GM21515 (cell line): ENCODE measurements at regions not wholly inside any gene's neighbourhood (a gene's known extent, or its start where the extent isn't known, plus 50 kb on each side); places are given as distances from the start of the nearest gene placed in this dataset.

Experiments used
- ATAC-seq: cut with Tn5 transposase; IDR thresholded peaks from one replicate; pipeline ENCODE4 v1.9.1; 2021; ENCODE audit not compliant: unreplicated experiment

DNA sequence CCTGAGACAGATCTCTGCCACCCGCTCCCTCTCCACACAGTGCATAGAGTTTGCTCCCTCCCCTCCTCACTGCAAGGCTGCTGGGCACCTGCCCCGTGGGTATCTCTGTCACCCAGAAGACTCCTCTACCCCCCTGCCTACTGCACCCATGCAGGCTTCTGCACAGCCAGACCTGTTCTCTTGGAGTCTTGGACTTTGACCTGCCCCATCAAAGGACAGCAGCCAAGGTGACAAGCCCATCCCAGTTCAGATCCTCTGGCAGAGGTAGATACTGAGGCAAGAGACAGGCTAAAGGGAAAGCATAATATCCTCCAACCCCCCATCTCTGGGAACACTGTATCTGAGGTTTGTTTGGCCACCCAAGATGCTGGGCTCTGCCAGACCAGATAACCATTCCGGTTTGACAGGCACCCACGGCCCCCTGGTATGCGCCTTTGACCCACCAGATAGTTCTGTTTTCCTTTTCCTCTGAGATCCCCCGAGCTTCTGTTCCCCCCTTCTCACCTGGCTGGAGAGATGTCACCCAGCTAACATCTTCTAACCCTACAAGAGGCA, 239.6 kb downstream of the SOX9 start:
- ATAC-seq: no peak

- ATAC-seq: no peak
Measured at GRCh38 chr17:72361892-72362291, 241.1 kb downstream of the SOX9 start.

DNA sequence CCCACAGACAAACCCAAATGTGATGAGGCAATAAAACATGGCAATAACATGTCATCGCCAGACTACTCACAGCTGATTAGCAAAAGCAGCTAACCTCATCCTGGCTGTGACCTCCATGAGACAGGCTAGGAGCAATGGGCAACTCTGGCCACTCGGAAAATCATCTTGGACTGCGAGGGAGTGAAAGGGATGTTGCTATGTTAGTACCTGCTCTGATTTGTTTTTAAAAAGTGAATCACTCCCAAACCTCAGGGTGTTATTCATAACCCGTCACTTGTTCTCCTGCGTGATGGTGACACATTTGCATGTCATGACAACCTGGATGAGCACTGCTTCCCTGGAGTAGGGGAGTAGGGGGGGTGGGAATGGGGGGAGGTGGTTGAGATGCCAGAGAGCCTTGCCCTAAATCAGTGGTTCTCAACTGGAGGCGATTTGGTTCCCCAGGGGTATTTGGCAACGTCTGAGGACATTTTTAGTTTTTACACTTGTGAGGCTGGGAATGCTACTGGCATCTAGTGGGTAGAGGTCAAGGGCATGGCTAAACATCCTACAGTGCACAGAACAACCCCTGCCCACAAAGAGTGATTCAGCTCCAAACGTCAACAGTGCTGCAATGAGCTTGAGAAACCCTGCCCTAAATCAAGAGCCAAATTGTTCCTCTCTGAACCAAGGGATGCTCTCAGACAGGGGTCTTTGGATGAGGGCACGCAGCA, 241.7 kb downstream of the SOX9 start:
- no peak for ATAC-seq

DNA sequence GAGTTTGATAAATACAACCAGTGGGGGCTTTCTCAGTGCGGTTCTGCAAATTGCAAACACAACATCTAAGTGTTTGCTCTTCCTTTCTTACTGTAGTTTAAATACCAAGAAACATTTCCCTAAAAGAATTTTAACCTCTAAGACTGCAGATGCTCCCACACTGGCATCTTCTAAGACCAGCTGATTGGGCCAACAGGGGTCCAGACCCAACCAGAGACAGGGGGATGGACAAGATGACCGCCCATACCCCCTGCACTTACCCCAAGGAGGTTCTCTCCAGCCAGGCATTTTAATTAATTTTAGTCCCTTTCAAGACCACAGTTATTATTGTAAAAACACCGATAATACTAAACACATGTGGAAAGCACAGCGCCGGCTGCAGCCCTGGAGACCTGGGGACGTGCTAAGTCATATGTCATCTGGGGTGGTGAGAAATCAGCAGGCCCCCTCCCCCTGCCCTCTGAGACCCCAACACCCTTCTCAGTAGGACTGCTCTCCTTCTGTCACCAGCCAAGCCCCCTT, 242.3 kb downstream of the SOX9 start:
- no peak for ATAC-seq

DNA sequence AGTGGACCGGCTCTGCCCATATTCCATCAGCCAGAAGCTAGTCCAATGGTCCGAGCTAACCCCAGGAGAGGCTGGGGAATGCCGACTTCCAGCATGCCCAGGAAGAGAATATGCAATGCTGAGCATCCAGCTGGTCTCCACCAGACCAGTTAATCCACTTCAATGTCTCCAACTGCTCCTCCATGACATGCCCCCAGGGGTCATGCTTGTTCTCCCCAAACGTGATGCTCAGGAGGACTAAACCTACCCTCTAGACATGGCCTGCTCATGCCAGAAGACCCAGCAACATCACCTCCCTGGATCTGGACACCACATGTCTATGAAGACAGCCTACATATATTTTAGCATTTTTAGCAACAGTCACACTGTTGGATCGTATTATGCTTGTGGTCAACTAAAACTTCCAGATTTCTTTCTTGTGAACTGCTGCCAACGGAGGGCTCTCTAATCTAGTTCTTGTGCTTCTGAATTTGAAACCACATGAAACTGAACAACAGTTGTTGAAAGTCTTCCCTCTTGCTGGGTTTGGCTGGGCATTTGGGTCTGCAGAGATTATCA, 245.1 kb downstream of the SOX9 start:
- no peak for ATAC-seq

- no peak for ATAC-seq
Measured at GRCh38 chr17:72366626-72367025, 245.8 kb downstream of the SOX9 start.

DNA sequence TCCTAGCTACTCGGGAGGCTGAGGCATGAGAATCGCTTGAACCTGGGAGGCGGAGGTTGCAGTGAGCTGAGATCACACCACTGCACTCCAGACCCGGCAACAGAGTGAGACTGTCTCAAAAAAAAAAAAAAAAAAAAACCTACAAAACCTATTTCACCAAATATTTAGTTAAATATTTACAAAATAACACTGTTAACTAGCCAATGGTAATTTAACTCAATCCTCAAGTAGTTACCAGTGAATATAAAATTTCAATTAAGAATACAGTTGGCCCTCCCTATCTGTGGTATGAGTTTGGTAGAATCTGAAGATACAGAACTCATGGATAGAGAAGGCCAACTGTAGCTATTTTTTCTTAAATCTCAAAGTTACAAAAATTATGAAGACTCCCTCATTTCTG, 247.4 kb downstream of the SOX9 start:
- ATAC-seq: no peak

- ATAC-seq: no peak
Measured at GRCh38 chr17:72369366-72369765, 248.5 kb downstream of the SOX9 start.

DNA sequence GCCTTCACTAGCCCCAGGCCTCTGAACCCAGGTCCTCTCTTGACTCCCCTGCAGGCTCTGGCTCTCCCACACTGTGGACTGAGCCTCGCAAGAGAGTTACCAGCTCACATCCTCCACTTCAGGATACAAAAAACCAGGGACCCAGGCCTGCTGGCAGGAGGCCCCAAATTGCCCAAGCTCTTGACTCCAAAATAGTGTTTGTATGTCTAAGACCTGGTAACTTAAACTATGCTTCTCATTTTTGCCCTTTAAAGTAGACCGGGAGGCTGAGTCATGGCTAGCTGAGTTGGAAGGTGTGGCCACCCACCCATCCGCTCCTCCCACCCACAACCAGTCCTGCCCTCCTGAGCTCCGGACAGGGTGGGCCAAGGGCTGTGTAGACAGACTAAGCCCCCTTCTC, 250.0 kb downstream of the SOX9 start:
- ATAC-seq: no peak

DNA sequence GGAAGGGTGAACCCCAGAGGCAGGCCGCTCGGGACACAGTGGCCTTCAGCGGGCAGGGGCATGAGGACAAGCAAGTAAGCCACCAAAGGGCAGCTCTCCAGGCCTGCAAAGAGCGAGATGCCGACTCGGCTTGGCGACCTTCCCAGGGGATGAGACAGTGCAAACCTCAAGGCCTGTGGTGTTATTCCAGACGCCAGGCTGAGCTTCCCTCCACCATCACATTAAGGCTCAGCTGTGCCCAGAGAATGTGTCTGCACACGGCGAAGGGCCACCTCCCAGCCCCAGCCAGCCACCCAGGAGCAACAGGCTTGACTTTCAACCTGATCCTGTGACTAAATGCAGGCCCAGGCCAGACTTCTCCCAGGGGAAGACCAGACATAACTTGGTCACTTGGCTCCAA, 251.4 kb downstream of the SOX9 start:
- no peak for ATAC-seq

- ATAC-seq: no peak
Measured at GRCh38 chr17:72373910-72374741, 253.3 kb downstream of the SOX9 start.

DNA sequence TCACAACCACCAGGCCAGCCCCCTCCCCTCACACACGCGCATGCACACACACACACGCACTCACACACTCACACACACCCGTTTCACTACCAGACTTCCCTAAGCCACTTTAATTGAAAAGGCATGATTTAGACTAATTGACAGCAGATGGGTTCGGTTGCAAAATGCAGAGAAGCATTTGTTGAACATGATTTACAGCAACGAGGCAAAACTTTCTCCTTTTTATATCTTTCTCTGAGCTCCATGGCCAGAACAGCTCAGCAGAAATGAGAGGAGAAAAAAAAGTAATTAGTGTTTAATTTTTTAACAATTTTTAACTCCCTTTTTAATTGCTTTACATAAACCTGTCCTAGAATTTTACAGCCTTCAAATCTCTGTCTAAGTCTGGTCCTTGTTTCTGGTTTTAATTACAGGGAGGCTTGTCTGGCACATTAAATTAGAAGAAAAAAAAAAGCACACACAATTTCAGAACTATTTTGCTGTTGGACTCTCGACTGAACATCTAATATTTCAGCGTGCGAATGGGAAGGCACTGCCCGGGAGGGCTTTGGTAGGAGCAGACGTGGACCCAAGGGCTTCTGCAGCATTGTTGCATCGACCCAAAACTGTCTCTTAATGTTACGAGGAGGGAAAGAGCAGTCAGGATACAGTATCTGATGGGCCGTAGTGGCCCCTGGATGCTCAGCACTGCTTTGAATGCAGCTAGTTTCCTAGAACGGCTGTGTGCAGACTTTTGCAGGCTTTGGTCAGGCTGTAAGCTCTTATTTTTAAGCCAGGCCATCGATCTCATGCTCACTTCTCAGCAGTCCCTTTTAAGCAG, 255.9 kb downstream of the SOX9 start:
- no peak for ATAC-seq

DNA sequence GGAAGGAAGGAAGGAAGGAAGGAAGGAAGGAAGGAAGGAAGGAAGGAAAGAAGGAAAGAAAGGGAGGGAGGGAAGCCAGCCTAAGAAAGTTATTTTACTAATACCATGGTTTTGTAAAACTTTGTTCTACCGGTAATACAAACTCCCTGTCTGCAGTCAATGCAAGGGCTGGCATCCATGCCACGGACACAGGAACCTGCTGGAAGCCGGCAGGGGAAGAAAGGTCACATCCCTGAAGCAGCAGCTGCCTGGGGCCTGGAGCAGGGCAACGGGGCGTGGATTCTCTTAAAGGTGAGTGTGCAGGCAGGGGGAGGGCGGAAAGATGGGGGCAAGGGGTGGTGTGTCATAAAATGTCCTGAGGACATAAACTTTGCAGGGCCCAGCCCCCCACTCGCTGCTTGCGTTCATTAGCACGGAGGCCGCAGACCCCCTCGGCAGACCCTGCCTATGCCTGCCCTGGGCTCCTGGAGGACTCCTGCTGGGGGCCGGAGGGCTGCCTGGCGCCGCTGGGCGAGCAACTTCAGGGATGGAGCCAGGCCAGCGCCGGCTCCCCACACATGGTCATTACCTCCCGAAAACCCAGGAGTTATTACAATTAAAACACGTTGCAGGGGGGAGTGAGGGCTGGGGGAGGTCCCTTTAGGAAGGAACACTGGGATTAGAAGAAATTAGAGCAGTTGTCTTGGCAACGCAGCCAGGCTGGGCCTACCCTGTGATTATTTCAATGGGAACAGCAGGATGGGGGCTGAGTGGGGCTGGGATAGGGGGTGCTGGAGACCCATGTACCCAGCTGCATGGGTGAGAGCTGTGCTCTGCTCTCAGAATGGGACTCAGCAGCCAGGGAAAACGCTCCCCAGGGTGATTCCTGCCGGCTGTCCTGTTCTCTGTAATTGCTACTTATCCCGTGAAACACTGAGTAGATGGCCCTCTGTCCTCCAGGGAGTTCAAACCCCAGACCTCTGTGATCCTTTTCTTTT, 257.9 kb downstream of the SOX9 start:
- no peak for ATAC-seq

- ATAC-seq: no peak
Measured at GRCh38 chr17:72379516-72379915, 258.7 kb downstream of the SOX9 start.

- no peak for ATAC-seq
Measured at GRCh38 chr17:72380120-72380519, 259.3 kb downstream of the SOX9 start.

DNA sequence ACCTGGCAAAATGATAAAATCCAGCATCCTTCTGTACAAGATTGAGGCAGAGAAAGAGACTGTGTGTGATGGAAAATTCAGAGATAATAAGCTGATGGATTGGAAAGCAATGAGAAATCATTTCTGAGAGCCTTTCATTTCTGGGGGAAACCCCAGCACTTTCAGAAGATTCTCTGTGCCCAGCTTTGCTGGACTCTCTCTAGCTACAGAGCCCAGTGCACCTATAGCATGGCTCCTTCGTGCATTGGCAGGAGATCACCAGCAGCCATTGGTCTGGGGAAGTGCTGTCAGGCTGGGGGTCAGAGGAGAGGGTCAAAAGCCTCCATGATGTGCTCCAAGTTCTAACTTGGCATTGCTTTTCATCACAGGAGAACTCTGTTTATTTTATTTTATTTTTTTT, 259.9 kb downstream of the SOX9 start:
- no peak for ATAC-seq

DNA sequence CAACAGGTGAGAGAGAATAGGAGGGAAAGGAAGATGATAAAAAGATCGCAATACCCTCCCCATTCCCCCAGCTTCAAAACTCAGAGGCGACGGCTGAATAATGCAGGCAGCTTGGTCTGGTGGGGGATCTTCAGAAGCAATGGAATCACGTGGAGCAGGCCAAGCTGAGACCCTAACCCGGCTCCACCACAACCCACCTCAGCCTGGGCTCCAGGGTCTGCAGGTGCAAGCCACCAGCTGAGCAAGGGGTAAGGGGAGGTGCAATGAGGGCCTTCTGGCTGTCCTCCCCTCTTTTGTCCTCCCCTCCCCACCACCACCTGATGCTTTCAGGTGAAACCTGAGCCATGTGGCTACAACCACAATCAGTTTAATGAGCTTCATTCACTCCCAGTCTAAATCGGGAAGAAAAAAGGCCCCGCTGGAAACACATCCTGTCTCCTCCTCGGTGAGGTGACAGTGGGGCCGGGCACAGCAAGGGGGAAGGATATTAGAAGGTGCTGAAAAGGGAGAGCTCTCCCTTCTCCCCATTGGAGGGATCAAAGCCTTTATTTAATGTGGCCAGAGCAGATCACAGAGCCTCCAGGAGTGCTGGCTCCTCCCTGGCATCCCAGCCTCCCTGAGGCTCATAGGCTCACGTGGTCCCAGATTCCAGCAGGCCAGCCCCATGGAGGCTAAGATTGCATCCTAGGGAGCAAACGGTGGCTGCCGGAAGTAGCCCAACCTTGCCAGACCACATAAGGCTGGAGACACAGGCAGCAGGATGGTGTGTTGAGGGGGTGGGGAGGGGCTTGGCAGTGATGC, 261.0 kb downstream of the SOX9 start:
- ATAC-seq: no peak

- ATAC-seq: no peak
Measured at GRCh38 chr17:72382971-72383722, 262.3 kb downstream of the SOX9 start.
